Endothelial cell of umbilical vein (primary cell): ENCODE measurements at regions not wholly inside any gene's neighbourhood (a gene's known extent, or its start where the extent isn't known, plus 50 kb on each side); places are given as distances from the start of the nearest gene placed in this dataset.
"Not testable (repeated sequence)": the region's sequence is repeated elsewhere in the genome, so short reads cannot be mapped to it uniquely, and the experiment has no call there.

Source experiments
- CTCF ChIP-seq, 2 donors: IDR thresholded peaks; 1 replicate in 1 of 2; 2 replicates in 1 of 2; pipeline ENCODE4 v1.5.1; 2011; ENCODE audit warnings: low read length in 2 of 2, mild to moderate bottlenecking in 2 of 2, moderate library complexity in 2 of 2, control low read depth in 1 of 2, inconsistent platforms in 1 of 2, low read depth in 1 of 2; ENCODE audit not compliant: insufficient read depth in 1 of 2; ENCODE audit errors: extremely low read depth in 1 of 2
- EZH2 ChIP-seq: IDR thresholded peaks from 2 replicates; pipeline ENCODE4 v1.6.1; 2012; ENCODE audit warnings: borderline replicate concordance, low read depth, mild to moderate bottlenecking, moderate library complexity, low read length, inconsistent platforms; ENCODE audit not compliant: severe bottlenecking
- FOS ChIP-seq: IDR thresholded peaks from 2 replicates; pipeline ENCODE4 v1.6.1; 2011; ENCODE audit warnings: mild to moderate bottlenecking, low read length, moderate library complexity, borderline replicate concordance; ENCODE audit not compliant: insufficient read depth
- GATA2 ChIP-seq: IDR thresholded peaks from 2 replicates; pipeline ENCODE4 v1.7.0; 2011; ENCODE audit warnings: low read depth, mild to moderate bottlenecking, moderate library complexity, mixed read lengths, low read length; ENCODE audit not compliant: insufficient read length, insufficient read depth
- JUN ChIP-seq: IDR thresholded peaks from 2 replicates; pipeline ENCODE4 v1.6.1; 2011; ENCODE audit warnings: borderline replicate concordance, low read depth; ENCODE audit not compliant: insufficient read length, insufficient read depth
- MYC ChIP-seq: IDR thresholded peaks from one replicate; pipeline ENCODE4 v1.6.1; 2011; ENCODE audit warnings: mild to moderate bottlenecking, low read depth, low read length
- POLR2A ChIP-seq: IDR thresholded peaks from 2 replicates; pipeline ENCODE4 v1.6.1; 2012; ENCODE audit warnings: low read depth, mild to moderate bottlenecking, control low read depth, low read length
- POLR2AphosphoS5 ChIP-seq: IDR thresholded peaks from 2 replicates; pipeline ENCODE4 v1.6.1; 2012; ENCODE audit warnings: low read depth, mild to moderate bottlenecking, control low read depth, low read length, moderate library complexity; ENCODE audit not compliant: insufficient read depth
- TF ChIP-seq, protein P1 (sequence below): IDR thresholded peaks from 2 replicates; pipeline ENCODE4 v1.6.1; 2011; ENCODE audit not compliant: insufficient read depth, insufficient read length

DNA sequence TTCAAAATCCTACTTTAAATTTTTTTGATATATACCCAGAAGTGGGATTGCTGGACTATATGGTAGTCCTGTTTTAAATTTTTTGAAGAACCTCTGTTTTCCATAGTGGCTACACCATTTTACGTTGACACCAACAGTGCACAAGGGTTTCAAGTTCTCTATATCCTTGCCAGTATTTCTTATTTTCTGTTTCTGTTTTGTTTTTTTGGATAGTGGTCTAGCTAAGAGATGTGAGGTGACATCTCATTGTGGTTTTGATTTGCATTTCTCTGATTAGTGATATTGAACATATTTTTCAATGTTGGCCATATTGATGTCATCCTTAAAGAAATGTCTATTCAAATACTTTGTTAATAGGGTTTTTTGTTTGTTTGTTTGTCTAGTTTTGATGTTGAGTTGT is 1488.5 kb downstream of the SPATA31A7 start:
- not testable (repeated sequence) for TF ChIP-seq CTCF (IDR thresholded peaks at IDR 0.05; ENCODE audit: extremely low read depth in 1 of 2, insufficient read depth in 1 of 2, low read depth in 1 of 2, low read length in 2 of 2); POLR2A; EZH2; GATA2; FOS; MYC; POLR2AphosphoS5; JUN
- TF ChIP-seq, protein P1, sequence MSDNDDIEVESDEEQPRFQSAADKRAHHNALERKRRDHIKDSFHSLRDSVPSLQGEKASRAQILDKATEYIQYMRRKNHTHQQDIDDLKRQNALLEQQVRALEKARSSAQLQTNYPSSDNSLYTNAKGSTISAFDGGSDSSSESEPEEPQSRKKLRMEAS: not testable (repeated sequence)
